Pancreas (tissue), 10 donors: ENCODE measurements at regions not wholly inside any gene's neighbourhood (a gene's known extent, or its start where the extent isn't known, plus 50 kb on each side); places are given as distances from the start of the nearest gene placed in this dataset.

Experiments
- ATAC-seq, 4 donors: fragments of 200-7000 bp; cut with Tn5 transposase; one replicate each; pipeline versions ENCODE4 v1.8.0 to v1.9.1; 2020; ENCODE audit warnings: mild to moderate bottlenecking in 4 of 4, moderate library complexity in 4 of 4
- DNase-seq, 6 donors: peaks; one replicate each; pipeline ENCODE4 v3.0.0-alpha.2; 2020
- FAIRE-seq: peaks from 2 replicates; lab custom pipeline; 2012; peaks lifted over from hg19 to GRCh38; lab: Jason Lieb, UNC
- H3K27ac ChIP-seq, 4 donors: fragments of 200-600 bp; sonication (generic); 1 replicate in 3 of 4; 2 replicates in 1 of 4; pipeline versions ENCODE4 v1.5.0 to v1.8.0; 2020
- H3K27me3 ChIP-seq, 4 donors: fragments of 200-600 bp; one replicate each; pipeline ENCODE4 v1.8.0; 2021
- H3K36me3 ChIP-seq, 3 donors: fragments of 200-600 bp; sonication (generic) in 1 of 3; one replicate each; pipeline versions ENCODE4 v1.5.0 to v1.8.0; 2020 to 2021
- H3K4me1 ChIP-seq, 3 donors: fragments of 200-600 bp; one replicate each; pipeline ENCODE4 v1.8.0; 2021
- H3K4me3 ChIP-seq, 4 donors: fragments of 200-600 bp; sonication (generic) in 2 of 4; one replicate each; pipeline versions ENCODE4 v1.5.0 to v1.8.0; 2020 to 2021
- H3K9me3 ChIP-seq, 4 donors: fragments of 200-600 bp; one replicate each; pipeline ENCODE4 v1.8.0; 2021
- CTCF ChIP-seq, 4 donors: fragments of 200-600 bp; sonication (generic) in 3 of 4; IDR thresholded peaks; one replicate each; pipeline versions ENCODE4 v1.5.0 to v1.8.0; 2021; ENCODE audit warnings: antibody characterized with exemption in 4 of 4
- WGBS, 2 donors: extraction: QIAGEN DNeasy Blood & Tissue Kit; methylation state at CpG; one replicate each; pipeline ENCODE4 v1.1.7; 2013; 5-methylcytosine and 5-hydroxymethylcytosine counted together
- intact Hi-C, 3 donors: fragments of 100-400 bp; cut with DNase I; formaldehyde crosslinking; loops; one replicate each; pipeline versions ENCODE4 v1.11.1 to v1.14.2; 2022
- donor health status: healthy with polysubstance abuse.
- donor health status: DM: no; HTN: no; CAD: no; lungs with moderate emphysema.
- donor health status: DM: no; HTN: no; CAD: no.
- donor health status: control.
- donor health status: control.
- donor health status: Bipolar disorder and iron deficiency.
- donor health status: DM: yes; HTN: yes; CAD: no.
- donor health status: DM: no; HTN: no; CAD: no.
- donor health status: DM: no; HTN: no; CAD: no.
- donor health status: DM: yes; HTN: yes; CAD: no.

- Histone ChIP-seq H3K9me3 (no peaks in the 10 kb centered on the region), H3K27me3 (no peaks in the 10 kb centered on the region), H3K4me1 (no peaks in the 10 kb centered on the region), H3K27ac (no peak overlapping the region), H3K4me3 (no peak overlapping the region), H3K36me3 (no peaks in the 10 kb centered on the region)
- intact Hi-C loops: no loop called here
- no peak for DNase-seq
- WGBS, 2 donors: 77 to 83% methylated on average over 5 of the region's 5 CpGs
- no peak for FAIRE-seq
- TF ChIP-seq CTCF (IDR thresholded peaks at IDR 0.05): no peak
- no peak for ATAC-seq
Measured at GRCh38 chr1:112308716-112309115, 87.3 kb upstream of the CTTNBP2NL start.

DNA sequence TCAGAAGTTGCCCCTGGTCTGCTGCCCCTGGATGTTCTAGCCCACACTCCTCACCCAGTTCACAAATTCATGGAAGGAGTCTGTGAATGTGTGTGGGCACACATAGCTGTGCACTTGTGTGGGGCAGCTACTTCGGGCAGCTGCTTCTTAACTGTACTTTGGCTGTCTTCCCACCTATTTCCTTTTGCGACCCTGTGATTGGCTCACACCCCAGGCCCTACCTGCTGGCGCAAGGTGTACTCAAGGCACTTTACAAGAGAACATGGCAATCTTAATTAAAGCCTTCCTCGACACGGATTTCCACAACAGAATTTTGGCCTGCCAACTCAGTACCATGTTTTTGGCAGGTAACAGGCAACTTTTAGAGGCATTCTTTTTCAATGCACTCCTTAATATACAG is 86.5 kb upstream of the CTTNBP2NL start:
- ATAC-seq (no peak), DNase-seq (no peak), FAIRE-seq (no peak)
- Histone ChIP-seq H3K27me3 (no peaks in the 10 kb centered on the region), H3K9me3 (no peaks in the 10 kb centered on the region), H3K27ac (no peak overlapping the region), H3K4me3 (no peak overlapping the region), H3K36me3 (no peaks in the 10 kb centered on the region), H3K4me1 (no peaks in the 10 kb centered on the region)
- 78 to 86% methylated on average over 5 of the region's 5 CpGs for WGBS, 2 donors
- intact Hi-C loops: no loop called here
- no peak for TF ChIP-seq CTCF (IDR thresholded peaks at IDR 0.05)

DNA sequence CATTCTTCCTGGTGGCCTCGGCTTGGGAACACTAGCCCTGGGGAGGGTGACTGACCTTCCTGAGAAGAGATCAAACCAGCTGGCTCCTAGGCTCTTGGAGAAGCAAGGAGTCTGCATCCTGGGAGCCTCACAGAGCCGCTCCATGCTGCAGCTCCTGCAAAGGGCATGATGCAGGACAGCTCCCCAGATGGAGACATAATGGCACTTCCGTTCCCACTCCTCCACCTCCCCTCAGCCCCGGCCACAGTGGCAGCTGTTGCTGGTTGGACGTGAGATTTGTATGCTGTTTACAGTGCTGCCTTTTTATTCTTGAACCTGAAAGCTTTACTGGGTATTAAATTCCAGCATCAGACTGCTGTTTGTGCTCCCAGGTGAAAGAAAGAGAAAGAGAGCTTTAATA is 83.7 kb upstream of the CTTNBP2NL start:
- Histone ChIP-seq H3K27ac (no peak overlapping the region), H3K27me3 (no peaks in the 10 kb centered on the region), H3K9me3 (no peaks in the 10 kb centered on the region), H3K4me3 (no peak overlapping the region), H3K4me1 (no peaks in the 10 kb centered on the region), H3K36me3 (no peaks in the 10 kb centered on the region)
- WGBS, 2 donors: 53 to 58% methylated on average over 5 of the region's 5 CpGs
- intact Hi-C loops: no loop called here
- no peak for FAIRE-seq
- no peak for ATAC-seq
- no peak for TF ChIP-seq CTCF (IDR thresholded peaks at IDR 0.05)
- no peak for DNase-seq

GRCh38 chr1:112312879-112313278 is 83.1 kb upstream of the CTTNBP2NL start:
- 65 to 74% methylated on average over 5 of the region's 5 CpGs for WGBS, 2 donors
- no peak overlapping the region for H3K4me3 ChIP-seq
- no peaks in the 10 kb centered on the region for H3K4me1 ChIP-seq
- ATAC-seq (no peak), FAIRE-seq (no peak), DNase-seq (no peak)
- H3K27ac ChIP-seq: no peak overlapping the region
- no peaks in the 10 kb centered on the region for H3K27me3 ChIP-seq
- TF ChIP-seq CTCF (IDR thresholded peaks at IDR 0.05): no peak
- H3K9me3 ChIP-seq: no peaks in the 10 kb centered on the region
- H3K36me3 ChIP-seq: no peaks in the 10 kb centered on the region
- intact Hi-C loops: no loop called here

DNA sequence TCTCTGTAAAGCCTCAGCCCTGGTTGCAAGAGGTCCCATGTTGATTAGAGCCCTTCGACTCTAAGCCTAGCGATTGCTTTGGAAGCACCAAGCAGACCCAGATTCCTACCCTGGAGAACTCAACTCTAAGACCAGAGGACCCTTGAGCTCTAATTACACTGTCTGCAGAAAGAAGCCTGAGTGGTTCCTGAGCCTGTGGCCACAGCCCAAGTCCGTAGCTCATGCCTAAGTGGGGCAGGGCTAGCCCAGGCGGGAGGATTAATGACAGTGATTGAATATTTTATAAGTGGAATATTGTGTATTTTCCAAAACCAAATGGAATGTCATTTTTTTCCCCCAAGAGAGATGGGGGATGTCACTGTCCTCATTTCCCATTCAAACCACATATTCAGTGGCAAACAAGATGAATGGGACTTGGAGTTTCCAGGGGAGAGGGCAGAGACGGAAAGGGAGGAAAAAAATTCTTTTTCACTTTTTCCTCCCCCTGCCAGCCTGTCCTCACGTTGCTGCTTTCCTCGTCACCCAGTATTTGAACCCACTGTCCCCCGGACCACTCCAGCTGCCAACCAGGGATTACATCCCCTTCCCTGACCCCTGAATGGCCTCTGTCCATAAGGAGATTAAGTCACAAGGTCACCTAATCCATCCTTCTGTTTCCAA is 79.6 kb upstream of the CTTNBP2NL start:
- no peaks in the 10 kb centered on the region for H3K27me3 ChIP-seq
- H3K27ac ChIP-seq: no peak overlapping the region
- H3K4me1 ChIP-seq: no peaks in the 10 kb centered on the region
- TF ChIP-seq CTCF (IDR thresholded peaks at IDR 0.05): no peak
- intact Hi-C loops: no loop called here
- no peak overlapping the region for H3K4me3 ChIP-seq
- ATAC-seq (no peak), FAIRE-seq (no peak), DNase-seq (no peak)
- 70 to 83% methylated on average over 8 of the region's 8 CpGs for WGBS, 2 donors
- no peaks in the 10 kb centered on the region for H3K36me3 ChIP-seq
- no peaks in the 10 kb centered on the region for H3K9me3 ChIP-seq
